Heart left ventricle (tissue), 13 donors: ENCODE measurements at regions not wholly inside any gene's neighbourhood (a gene's known extent, or its start where the extent isn't known, plus 50 kb on each side); places are given as distances from the start of the nearest gene placed in this dataset.

Source experiments
- CTCF ChIP-seq, 12 donors: fragments of 200-600 bp; sonication (generic) in 4 of 12; IDR thresholded peaks; one replicate each; pipeline versions ENCODE4 v1.5.0 to v1.8.0; 2018 to 2022; ENCODE audit warnings: antibody characterized with exemption in 12 of 12, mild to moderate bottlenecking in 5 of 12
- POLR2A ChIP-seq, 2 donors: fragments of 450-650 bp; IDR thresholded peaks; one replicate each; pipeline ENCODE4 v1.6.1; 2017; ENCODE audit warnings: antibody characterized with exemption in 2 of 2, mild to moderate bottlenecking in 2 of 2, moderate library complexity in 2 of 2
- donor health status: ischemic (EF 13 %, LVEDD 7.1; RV severe dilation, severe dysfunction).
- donor health status: DM: no; HTN: yes; CAD: no.
- donor health status: DM: no; HTN: no; CAD: no.
- donor health status: ischemic (EF 25% LVEDD 6.9; RV normal size, moderate dysfunction).
- donor health status: ischemic (EF 25% LVEDD 5.7; RV mildly dilated, moderate dysfunction).
- donor health status: ischemic (EF 35%, LVEDD 5.7; RV mildly dilated, moderate dysfunction).
- donor health status: nonischemic (EF 11% LVEDD 7.7; RV severe dilation, severe dysfunction).
- donor health status: DM: yes; HTN: yes; CAD: no.
- donor health status: PGD.
- donor health status: ischemic (EF 29% LVEDD 5.4; RV normal size, mild dysfunction).
- donor health status: nonischemic (EF 23%, LVEDD 6.1; RV moderate dilation, normal function).

DNA sequence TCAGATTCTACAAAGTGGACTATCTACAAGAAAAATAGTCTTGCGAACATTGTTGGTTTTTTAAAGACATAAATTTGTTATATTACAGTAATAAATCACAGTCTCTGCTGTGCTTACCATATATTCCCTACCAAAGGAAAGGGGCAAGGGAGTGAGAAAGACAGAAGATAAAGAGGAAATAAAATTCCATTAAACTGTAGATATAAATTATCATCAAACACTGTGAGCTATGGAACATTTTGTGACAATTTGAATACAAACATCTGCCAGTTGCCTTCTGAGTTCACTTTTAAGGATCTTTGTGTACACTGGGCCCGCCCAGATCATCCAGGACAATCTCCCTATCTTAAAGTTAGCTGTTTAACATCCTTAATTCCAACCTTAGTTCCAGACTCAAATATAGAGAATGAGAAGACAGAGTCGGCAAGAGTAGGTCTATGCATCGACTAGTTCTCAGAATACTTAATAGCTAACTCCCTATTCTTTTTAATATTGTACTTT lies 122.8 kb downstream of the NUFIP1 start:
- TF ChIP-seq CTCF (IDR thresholded peaks at IDR 0.05), result no peak
- TF ChIP-seq POLR2A (IDR thresholded peaks at IDR 0.05), result no peak
